GM23338 (cell line): ENCODE measurements at regions not wholly inside any gene's neighbourhood (a gene's known extent, or its start where the extent isn't known, plus 50 kb on each side); places are given as distances from the start of the nearest gene placed in this dataset.

Experiments
- ATAC-seq: fragments of 200-7000 bp; cut with Tn5 transposase; 3 replicates; pipeline ENCODE4 v1.9.1; 2020
- DNase-seq: peaks from one replicate; pipeline ENCODE4 v3.0.0-alpha.2; 2015; ENCODE audit warnings: low spot score
- H2AFZ ChIP-seq: fragments of 200-600 bp; sonication (generic); 2 replicates; pipeline ENCODE4 v1.8.0; 2016; ENCODE audit warnings: antibody characterized with exemption, mild to moderate bottlenecking, moderate library complexity
- H3F3A ChIP-seq: fragments of 200-600 bp; sonication (generic); replicated peaks from 2 replicates; pipeline ENCODE4 v1.8.0; 2017; ENCODE audit warnings: antibody characterized with exemption, mixed run types, low read depth
- H3K27ac ChIP-seq: fragments of 200-600 bp; sonication (generic); 2 replicates; pipeline ENCODE4 v1.6.1; 2016; ENCODE audit warnings: low read depth
- H3K27me3 ChIP-seq: fragments of 200-600 bp; sonication (generic); 2 replicates; pipeline ENCODE4 v1.8.0; 2016; ENCODE audit warnings: mild to moderate bottlenecking, mixed run types, moderate library complexity; ENCODE audit not compliant: insufficient read depth
- H3K36me3 ChIP-seq: fragments of 200-600 bp; sonication (generic); 2 replicates; pipeline ENCODE4 v1.8.0; 2016; ENCODE audit warnings: mild to moderate bottlenecking; ENCODE audit not compliant: insufficient read depth
- H3K4me1 ChIP-seq: fragments of 200-600 bp; sonication (generic); 2 replicates; pipeline ENCODE4 v1.8.0; 2016; ENCODE audit warnings: mild to moderate bottlenecking, moderate library complexity; ENCODE audit not compliant: insufficient read depth
- H3K4me2 ChIP-seq: fragments of 200-600 bp; sonication (generic); 2 replicates; pipeline ENCODE4 v1.7.1; 2017; ENCODE audit warnings: mixed run types
- H3K4me3 ChIP-seq: fragments of 200-600 bp; sonication (generic); 2 replicates; pipeline ENCODE4 v1.6.1; 2016; ENCODE audit warnings: mixed run types
- H3K79me2 ChIP-seq: fragments of 200-600 bp; sonication (generic); replicated peaks from 2 replicates; pipeline ENCODE4 v1.8.0; 2017; ENCODE audit warnings: mild to moderate bottlenecking; ENCODE audit not compliant: insufficient read depth
- H3K9me2 ChIP-seq: fragments of 200-600 bp; sonication (generic); 2 replicates; pipeline ENCODE4 v1.8.0; 2017; ENCODE audit not compliant: insufficient read depth
- H4K20me1 ChIP-seq: fragments of 200-600 bp; sonication (generic); replicated peaks from 2 replicates; pipeline ENCODE4 v1.8.0; 2017; ENCODE audit warnings: mild to moderate bottlenecking; ENCODE audit not compliant: insufficient read depth
- H3K27ac Mint-ChIP-seq: 2 replicates; pipeline ENCODE4 v1.8.0; 2020; ENCODE audit warnings: inconsistent platforms, mild to moderate bottlenecking, moderate library complexity, mixed read lengths
- H3K27me3 Mint-ChIP-seq: 3 replicates; pipeline ENCODE4 v1.8.0; 2022; ENCODE audit warnings: low read depth, mild to moderate bottlenecking, moderate library complexity, mixed read lengths, inconsistent platforms; ENCODE audit not compliant: insufficient read depth, poor library complexity
- H3K36me3 Mint-ChIP-seq: 3 replicates; pipeline ENCODE4 v1.8.0; 2021; ENCODE audit warnings: low read depth, mild to moderate bottlenecking, inconsistent platforms, moderate library complexity, mixed read lengths
- H3K4me1 Mint-ChIP-seq: 3 replicates; pipeline ENCODE4 v1.8.0; 2020; ENCODE audit warnings: mild to moderate bottlenecking, inconsistent platforms, mixed read lengths
- H3K4me3 Mint-ChIP-seq: 3 replicates; pipeline ENCODE4 v1.8.0; 2021; ENCODE audit warnings: moderate library complexity, mild to moderate bottlenecking, inconsistent platforms, mixed read lengths
- H3K9me3 Mint-ChIP-seq: 3 replicates; pipeline ENCODE4 v1.8.0; 2020; ENCODE audit warnings: moderate library complexity, mild to moderate bottlenecking, inconsistent platforms, mixed read lengths
- CREB1 ChIP-seq: fragments of 250-450 bp; sonication (Bioruptor Pico); IDR thresholded peaks from 2 replicates; pipeline ENCODE4 v1.5.0; 2020; ENCODE audit warnings: low read depth, mild to moderate bottlenecking, moderate library complexity
- EZH2 ChIP-seq: fragments of 200-600 bp; sonication (generic); IDR thresholded peaks from one replicate; pipeline ENCODE4 v1.8.0; 2017; ENCODE audit warnings: antibody characterized with exemption, mild to moderate bottlenecking, low read depth; ENCODE audit not compliant: unreplicated experiment
- EZH2phosphoT487 ChIP-seq: fragments of 200-600 bp; sonication (generic); IDR thresholded peaks from one replicate; pipeline ENCODE4 v1.8.1; 2018; ENCODE audit warnings: antibody characterized with exemption; ENCODE audit not compliant: unreplicated experiment
- JUNB ChIP-seq: IDR thresholded peaks from one replicate; pipeline ENCODE4 v1.6.1; 2016; ENCODE audit warnings: antibody characterized with exemption; ENCODE audit not compliant: unreplicated experiment
- NANOG ChIP-seq: IDR thresholded peaks from 2 replicates; pipeline ENCODE4 v1.6.1; 2016; ENCODE audit warnings: antibody characterized with exemption, borderline replicate concordance
- POLR2AphosphoS5 ChIP-seq: IDR thresholded peaks from 2 replicates; pipeline ENCODE4 v1.6.1; 2016; ENCODE audit warnings: antibody characterized with exemption, low read depth
- STAT1 ChIP-seq: IDR thresholded peaks from one replicate; pipeline ENCODE4 v1.6.1; 2016; ENCODE audit warnings: antibody characterized with exemption; ENCODE audit not compliant: unreplicated experiment
- ZNF114 ChIP-seq: fragments of 250-450 bp; sonication (Bioruptor Pico); IDR thresholded peaks from 2 replicates; pipeline ENCODE4 v1.5.0; 2020; ENCODE audit warnings: mild to moderate bottlenecking, moderate library complexity
- ZNF331 ChIP-seq: fragments of 250-450 bp; sonication (Bioruptor Pico); IDR thresholded peaks from 2 replicates; pipeline ENCODE4 v1.5.0; 2020; ENCODE audit warnings: low read depth, mild to moderate bottlenecking, moderate library complexity
- TF ChIP-seq, protein P1 (sequence below): IDR thresholded peaks from 2 replicates; pipeline ENCODE4 v1.6.1; 2016; ENCODE audit warnings: antibody characterized with exemption
- TF ChIP-seq, protein P2 (sequence below): fragments of 250-450 bp; sonication (Bioruptor Pico); IDR thresholded peaks from 2 replicates; pipeline ENCODE4 v1.5.0; 2020; ENCODE audit warnings: mild to moderate bottlenecking, moderate library complexity
- TF ChIP-seq, protein P3 (sequence below): IDR thresholded peaks from one replicate; pipeline ENCODE4 v1.6.1; 2018; ENCODE audit warnings: antibody characterized with exemption; ENCODE audit not compliant: unreplicated experiment
- TF ChIP-seq, protein P4 (sequence below), 2 experiments: fragments of 200-600 bp in 1 of 2; sonication (generic) in 1 of 2; conservative IDR thresholded peaks; 2 replicates each; pipeline versions ENCODE4 v1.5.1 to v1.6.1; 2016 to 2017; ENCODE audit warnings: antibody characterized with exemption in 2 of 2, low read depth in 2 of 2, mild to moderate bottlenecking in 2 of 2, moderate library complexity in 1 of 2

DNA sequence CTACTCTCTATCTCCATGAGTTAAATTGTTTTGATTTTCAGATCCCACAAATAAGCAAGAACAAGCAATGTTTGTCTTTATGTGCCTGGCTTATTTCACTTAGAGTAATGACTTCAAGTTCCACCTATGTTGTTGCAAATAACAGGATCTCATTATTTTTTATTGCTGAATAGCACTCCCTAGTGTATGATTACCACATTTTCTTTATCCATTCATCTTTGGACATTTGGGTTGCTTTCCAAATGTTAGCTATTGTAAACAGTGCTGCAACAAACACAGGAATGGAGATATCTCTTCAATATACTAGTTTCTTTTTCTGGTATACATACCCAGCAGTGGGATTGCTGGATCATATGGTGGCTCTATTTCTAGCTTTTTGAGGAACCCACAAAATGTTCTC is 136.0 kb downstream of the SLITRK2 start (continued):
- TF ChIP-seq JUNB, result no peak
- TF ChIP-seq, protein P1, sequence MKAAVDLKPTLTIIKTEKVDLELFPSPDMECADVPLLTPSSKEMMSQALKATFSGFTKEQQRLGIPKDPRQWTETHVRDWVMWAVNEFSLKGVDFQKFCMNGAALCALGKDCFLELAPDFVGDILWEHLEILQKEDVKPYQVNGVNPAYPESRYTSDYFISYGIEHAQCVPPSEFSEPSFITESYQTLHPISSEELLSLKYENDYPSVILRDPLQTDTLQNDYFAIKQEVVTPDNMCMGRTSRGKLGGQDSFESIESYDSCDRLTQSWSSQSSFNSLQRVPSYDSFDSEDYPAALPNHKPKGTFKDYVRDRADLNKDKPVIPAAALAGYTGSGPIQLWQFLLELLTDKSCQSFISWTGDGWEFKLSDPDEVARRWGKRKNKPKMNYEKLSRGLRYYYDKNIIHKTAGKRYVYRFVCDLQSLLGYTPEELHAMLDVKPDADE, result no peak

DNA sequence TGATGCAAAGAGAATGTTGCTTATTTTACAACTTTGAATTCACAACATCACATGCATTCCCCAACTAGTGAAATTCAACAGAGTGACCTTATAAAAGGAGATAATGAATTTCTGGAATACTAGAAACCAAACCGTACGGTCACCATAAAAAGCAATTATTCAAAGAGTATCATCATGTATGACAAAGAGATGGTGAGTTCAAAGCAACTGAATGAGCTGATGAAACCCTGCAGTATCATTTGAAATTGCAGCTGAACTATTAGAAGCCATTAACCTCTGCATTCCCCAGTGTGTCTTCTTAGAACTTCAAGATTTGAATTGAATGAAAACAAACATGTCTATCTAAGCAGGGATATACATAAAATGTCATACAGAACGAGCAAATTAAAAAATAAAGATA is 172.4 kb downstream of the SLITRK2 start:
- Mint-ChIP-seq H3K9me3 (peaks cover 52% of the 10 kb centered on the region), H3K27me3 (peaks cover 3% of the 10 kb centered on the region), H3K36me3 (no peaks in the 10 kb centered on the region; the same call in 1 of the 3 replicates), H3K27ac (no peak overlapping the region), H3K4me3 (no peak overlapping the region), H3K4me1 (no peaks in the 10 kb centered on the region)
- H3K4me2 ChIP-seq, result no peak overlapping the region
- H3K9me2 ChIP-seq, result no peaks in the 10 kb centered on the region
- no peaks in the 10 kb centered on the region for H3K27me3 ChIP-seq
- H4K20me1 ChIP-seq, result no peaks in the 10 kb centered on the region
- H3K4me1 ChIP-seq, result no peaks in the 10 kb centered on the region
- DNase-seq (no peak), ATAC-seq (no peak)
- H3K36me3 ChIP-seq, result no peaks in the 10 kb centered on the region
- H2AFZ ChIP-seq, result no peak overlapping the region
- H3K79me2 ChIP-seq, result no peaks in the 10 kb centered on the region
- no peaks in the 10 kb centered on the region for H3F3A ChIP-seq
- no peak overlapping the region for H3K4me3 ChIP-seq
- H3K27ac ChIP-seq, result no peak overlapping the region
- no peak for TF ChIP-seq ZNF114
- TF ChIP-seq, protein P2, sequence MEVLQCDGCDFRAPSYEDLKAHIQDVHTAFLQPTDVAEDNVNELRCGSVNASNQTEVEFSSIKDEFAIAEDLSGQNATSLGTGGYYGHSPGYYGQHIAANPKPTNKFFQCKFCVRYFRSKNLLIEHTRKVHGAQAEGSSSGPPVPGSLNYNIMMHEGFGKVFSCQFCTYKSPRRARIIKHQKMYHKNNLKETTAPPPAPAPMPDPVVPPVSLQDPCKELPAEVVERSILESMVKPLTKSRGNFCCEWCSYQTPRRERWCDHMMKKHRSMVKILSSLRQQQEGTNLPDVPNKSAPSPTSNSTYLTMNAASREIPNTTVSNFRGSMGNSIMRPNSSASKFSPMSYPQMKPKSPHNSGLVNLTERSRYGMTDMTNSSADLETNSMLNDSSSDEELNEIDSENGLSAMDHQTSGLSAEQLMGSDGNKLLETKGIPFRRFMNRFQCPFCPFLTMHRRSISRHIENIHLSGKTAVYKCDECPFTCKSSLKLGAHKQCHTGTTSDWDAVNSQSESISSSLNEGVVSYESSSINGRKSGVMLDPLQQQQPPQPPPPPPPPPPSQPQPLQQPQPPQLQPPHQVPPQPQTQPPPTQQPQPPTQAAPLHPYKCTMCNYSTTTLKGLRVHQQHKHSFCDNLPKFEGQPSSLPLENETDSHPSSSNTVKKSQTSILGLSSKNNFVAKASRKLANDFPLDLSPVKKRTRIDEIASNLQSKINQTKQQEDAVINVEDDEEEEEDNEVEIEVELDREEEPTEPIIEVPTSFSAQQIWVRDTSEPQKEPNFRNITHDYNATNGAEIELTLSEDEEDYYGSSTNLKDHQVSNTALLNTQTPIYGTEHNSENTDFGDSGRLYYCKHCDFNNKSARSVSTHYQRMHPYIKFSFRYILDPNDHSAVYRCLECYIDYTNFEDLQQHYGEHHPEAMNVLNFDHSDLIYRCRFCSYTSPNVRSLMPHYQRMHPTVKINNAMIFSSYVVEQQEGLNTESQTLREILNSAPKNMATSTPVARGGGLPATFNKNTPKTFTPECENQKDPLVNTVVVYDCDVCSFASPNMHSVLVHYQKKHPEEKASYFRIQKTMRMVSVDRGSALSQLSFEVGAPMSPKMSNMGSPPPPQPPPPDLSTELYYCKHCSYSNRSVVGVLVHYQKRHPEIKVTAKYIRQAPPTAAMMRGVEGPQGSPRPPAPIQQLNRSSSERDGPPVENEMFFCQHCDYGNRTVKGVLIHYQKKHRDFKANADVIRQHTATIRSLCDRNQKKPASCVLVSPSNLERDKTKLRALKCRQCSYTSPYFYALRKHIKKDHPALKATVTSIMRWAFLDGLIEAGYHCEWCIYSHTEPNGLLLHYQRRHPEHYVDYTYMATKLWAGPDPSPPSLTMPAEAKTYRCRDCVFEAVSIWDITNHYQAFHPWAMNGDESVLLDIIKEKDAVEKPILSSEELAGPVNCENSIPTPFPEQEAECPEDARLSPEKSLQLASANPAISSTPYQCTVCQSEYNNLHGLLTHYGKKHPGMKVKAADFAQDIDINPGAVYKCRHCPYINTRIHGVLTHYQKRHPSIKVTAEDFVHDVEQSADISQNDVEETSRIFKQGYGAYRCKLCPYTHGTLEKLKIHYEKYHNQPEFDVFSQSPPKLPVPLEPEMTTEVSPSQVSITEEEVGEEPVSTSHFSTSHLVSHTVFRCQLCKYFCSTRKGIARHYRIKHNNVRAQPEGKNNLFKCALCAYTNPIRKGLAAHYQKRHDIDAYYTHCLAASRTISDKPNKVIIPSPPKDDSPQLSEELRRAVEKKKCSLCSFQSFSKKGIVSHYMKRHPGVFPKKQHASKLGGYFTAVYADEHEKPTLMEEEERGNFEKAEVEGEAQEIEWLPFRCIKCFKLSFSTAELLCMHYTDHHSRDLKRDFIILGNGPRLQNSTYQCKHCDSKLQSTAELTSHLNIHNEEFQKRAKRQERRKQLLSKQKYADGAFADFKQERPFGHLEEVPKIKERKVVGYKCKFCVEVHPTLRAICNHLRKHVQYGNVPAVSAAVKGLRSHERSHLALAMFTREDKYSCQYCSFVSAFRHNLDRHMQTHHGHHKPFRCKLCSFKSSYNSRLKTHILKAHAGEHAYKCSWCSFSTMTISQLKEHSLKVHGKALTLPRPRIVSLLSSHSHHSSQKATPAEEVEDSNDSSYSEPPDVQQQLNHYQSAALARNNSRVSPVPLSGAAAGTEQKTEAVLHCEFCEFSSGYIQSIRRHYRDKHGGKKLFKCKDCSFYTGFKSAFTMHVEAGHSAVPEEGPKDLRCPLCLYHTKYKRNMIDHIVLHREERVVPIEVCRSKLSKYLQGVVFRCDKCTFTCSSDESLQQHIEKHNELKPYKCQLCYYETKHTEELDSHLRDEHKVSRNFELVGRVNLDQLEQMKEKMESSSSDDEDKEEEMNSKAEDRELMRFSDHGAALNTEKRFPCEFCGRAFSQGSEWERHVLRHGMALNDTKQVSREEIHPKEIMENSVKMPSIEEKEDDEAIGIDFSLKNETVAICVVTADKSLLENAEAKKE (CRISPR knock-in tag), result no peak
- no peak for TF ChIP-seq JUNB
- no peak for TF ChIP-seq EZH2
- no peak for TF ChIP-seq CREB1 (CRISPR knock-in tag)
- no peak for TF ChIP-seq ZNF331
- no peak for TF ChIP-seq EZH2phosphoT487
- TF ChIP-seq, protein P3, sequence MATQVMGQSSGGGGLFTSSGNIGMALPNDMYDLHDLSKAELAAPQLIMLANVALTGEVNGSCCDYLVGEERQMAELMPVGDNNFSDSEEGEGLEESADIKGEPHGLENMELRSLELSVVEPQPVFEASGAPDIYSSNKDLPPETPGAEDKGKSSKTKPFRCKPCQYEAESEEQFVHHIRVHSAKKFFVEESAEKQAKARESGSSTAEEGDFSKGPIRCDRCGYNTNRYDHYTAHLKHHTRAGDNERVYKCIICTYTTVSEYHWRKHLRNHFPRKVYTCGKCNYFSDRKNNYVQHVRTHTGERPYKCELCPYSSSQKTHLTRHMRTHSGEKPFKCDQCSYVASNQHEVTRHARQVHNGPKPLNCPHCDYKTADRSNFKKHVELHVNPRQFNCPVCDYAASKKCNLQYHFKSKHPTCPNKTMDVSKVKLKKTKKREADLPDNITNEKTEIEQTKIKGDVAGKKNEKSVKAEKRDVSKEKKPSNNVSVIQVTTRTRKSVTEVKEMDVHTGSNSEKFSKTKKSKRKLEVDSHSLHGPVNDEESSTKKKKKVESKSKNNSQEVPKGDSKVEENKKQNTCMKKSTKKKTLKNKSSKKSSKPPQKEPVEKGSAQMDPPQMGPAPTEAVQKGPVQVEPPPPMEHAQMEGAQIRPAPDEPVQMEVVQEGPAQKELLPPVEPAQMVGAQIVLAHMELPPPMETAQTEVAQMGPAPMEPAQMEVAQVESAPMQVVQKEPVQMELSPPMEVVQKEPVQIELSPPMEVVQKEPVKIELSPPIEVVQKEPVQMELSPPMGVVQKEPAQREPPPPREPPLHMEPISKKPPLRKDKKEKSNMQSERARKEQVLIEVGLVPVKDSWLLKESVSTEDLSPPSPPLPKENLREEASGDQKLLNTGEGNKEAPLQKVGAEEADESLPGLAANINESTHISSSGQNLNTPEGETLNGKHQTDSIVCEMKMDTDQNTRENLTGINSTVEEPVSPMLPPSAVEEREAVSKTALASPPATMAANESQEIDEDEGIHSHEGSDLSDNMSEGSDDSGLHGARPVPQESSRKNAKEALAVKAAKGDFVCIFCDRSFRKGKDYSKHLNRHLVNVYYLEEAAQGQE, result no peak
- TF ChIP-seq POLR2AphosphoS5, result no peak
- TF ChIP-seq, protein P4, sequence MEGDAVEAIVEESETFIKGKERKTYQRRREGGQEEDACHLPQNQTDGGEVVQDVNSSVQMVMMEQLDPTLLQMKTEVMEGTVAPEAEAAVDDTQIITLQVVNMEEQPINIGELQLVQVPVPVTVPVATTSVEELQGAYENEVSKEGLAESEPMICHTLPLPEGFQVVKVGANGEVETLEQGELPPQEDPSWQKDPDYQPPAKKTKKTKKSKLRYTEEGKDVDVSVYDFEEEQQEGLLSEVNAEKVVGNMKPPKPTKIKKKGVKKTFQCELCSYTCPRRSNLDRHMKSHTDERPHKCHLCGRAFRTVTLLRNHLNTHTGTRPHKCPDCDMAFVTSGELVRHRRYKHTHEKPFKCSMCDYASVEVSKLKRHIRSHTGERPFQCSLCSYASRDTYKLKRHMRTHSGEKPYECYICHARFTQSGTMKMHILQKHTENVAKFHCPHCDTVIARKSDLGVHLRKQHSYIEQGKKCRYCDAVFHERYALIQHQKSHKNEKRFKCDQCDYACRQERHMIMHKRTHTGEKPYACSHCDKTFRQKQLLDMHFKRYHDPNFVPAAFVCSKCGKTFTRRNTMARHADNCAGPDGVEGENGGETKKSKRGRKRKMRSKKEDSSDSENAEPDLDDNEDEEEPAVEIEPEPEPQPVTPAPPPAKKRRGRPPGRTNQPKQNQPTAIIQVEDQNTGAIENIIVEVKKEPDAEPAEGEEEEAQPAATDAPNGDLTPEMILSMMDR (conservative IDR thresholded peaks at IDR 0.05; ENCODE audit: low read depth in 2 of 2), result no peak
- TF ChIP-seq STAT1, result no peak
- no peak for TF ChIP-seq NANOG
